Gastrocnemius medialis (tissue), 4 donors: ENCODE measurements at regions not wholly inside any gene's neighbourhood (a gene's known extent, or its start where the extent isn't known, plus 50 kb on each side); places are given as distances from the start of the nearest gene placed in this dataset.

Experiments used
- CTCF ChIP-seq, 5 experiments: fragments of 450-650 bp in 3 of 5; fragments of 200-600 bp in 2 of 5; sonication (generic) in 2 of 5; IDR thresholded peaks in 4 of 5; conservative IDR thresholded peaks in 1 of 5; 1 replicate in 4 of 5; 2 replicates in 1 of 5; pipeline ENCODE4 v1.5.1; 2016 to 2019; ENCODE audit warnings: antibody characterized with exemption in 5 of 5, mild to moderate bottlenecking in 3 of 5, moderate library complexity in 3 of 5
- POLR2A ChIP-seq, 2 donors: fragments of 450-650 bp; IDR thresholded peaks; one replicate each; pipeline ENCODE4 v1.6.1; 2017; ENCODE audit warnings: antibody characterized with exemption in 2 of 2, mild to moderate bottlenecking in 2 of 2, moderate library complexity in 2 of 2

GRCh38 chr4:124322234-124323065 lies 390.1 kb downstream of the ANKRD50 start:
- peak; percentile 14 to 58 (median 35) for TF ChIP-seq CTCF (IDR thresholded peaks at IDR 0.05 in 4 of 5, conservative IDR thresholded peaks at IDR 0.05 in 1 of 5)
- TF ChIP-seq POLR2A (IDR thresholded peaks at IDR 0.05): no peak
